HG02852 (cell line): ENCODE measurements at regions not wholly inside any gene's neighbourhood (a gene's known extent, or its start where the extent isn't known, plus 50 kb on each side); places are given as distances from the start of the nearest gene placed in this dataset.

ENCODE experiments used
- ATAC-seq: cut with Tn5 transposase; IDR thresholded peaks from one replicate; pipeline ENCODE4 v1.9.1; 2021; ENCODE audit warnings: mild to moderate bottlenecking, moderate library complexity; ENCODE audit not compliant: unreplicated experiment

DNA sequence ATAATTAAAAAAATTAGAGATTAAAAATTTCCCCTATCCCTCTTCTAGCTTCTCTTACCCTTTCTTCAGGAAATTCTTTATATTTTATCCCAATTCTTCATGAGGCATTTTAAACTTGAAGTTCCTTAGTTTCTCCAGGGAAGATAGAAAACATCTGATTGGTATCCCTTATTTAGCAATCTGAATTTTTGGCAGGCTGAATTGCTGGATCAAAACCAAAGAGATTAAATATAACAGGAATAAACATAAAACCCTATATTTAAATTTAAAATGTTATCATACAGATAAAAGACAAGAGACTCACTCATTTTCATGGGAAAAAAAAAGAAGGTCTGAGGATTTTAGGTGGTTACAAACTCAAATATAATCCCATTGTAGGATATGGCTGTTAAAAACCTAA lies 204.2 kb downstream of the CHRM3 start:
- no peak for ATAC-seq

DNA sequence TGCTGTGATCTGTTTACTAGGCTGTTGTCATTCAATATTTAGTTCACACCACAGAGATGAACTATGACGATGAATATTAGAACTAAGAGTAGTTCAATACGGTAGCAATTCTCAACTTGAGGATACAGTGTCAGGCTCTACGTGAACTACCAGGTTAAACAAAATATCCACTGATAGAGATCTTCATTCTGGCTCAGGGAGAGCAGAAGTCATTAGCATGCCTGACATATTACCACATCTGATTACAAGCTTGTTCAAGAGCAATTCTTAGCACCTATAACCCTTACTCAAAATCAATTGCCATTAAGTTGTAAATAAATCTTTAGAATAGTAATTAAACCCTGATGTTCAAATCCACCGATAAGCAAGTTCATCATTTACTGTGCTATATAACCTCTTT lies 207.2 kb downstream of the CHRM3 start:
- no peak for ATAC-seq

DNA sequence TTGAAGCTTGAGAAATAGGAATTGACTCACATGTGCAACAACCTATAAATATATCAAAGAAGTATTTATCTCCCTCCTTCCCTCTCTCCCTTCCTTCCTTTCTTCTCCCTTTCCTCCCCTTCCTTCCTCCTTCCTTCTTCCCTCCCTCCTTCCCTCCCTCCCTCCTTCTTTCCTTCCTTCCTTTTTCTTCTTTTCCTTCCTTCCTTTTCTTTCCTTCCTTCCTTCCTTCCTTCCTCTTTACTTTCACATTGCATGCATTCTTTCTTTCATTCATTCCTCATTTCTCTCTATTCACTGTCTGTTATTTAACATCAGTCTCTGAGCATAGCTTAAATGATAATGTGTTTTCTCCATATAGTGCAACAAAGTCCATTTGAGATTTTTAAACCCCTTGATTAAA lies 214.2 kb downstream of the CHRM3 start:
- no peak for ATAC-seq

DNA sequence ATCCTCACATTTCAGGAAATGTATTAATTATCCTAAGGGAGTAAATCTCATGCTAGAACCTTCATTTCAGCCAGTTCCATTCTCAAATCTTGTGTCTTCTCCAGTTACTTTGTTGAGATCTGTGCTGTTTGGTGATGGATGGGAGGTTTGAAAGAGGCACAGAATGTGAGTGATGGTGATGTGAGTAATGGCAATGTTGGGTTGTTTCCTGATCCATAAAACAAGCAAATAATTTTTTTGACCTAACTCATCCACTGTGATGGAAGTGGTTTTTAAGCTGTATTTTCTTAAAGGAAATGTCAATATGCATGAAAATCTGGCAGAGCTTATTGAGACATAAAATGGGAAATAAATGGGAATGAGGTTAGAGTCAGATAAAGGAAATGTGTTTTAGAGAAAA lies 214.7 kb downstream of the CHRM3 start:
- ATAC-seq, result no peak

DNA sequence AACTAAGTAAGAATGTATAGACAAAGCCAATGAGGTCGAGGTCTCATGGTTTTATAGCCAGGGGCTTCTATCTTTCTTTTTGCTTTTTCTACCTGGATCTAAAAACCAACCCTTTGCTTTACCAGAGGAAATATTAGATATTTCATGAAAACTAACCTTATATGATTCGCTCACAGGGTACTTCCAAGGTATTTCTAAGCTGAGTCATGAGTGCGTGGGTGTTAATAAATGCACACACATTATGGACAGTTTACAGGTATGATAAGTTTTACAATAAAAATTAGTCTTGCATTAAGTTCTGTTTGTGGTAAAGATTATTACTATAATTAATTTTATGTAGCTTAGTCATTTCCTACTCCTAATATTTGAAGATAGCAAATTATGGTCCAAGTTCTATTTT lies 217.2 kb downstream of the CHRM3 start:
- ATAC-seq, result no peak

DNA sequence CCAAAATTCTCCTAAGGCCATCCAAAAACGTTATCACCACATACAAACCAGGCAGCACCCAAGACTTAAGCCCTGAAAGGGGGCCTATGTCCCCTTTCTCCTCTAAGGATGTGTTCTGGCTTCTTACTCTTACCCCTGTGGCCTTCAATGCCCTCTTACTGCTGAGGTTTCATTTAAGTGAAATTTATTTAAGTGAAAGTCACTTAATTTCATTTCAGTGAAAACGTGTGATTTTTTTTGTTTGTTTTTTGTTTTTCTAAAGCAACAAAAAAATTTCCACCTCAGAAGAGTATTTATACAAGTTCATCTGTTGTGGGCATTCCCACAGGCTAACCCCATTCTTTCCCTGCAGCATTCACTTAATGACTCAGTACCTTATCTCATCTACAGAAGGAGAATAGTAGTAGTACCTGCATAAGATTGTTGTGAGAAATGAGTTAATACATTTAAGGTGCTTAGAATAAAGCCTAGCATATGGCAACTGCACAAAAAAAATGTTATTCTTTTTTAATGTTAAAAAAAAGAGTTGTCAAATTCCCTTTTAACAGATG lies 220.6 kb downstream of the CHRM3 start:
- no peak for ATAC-seq

DNA sequence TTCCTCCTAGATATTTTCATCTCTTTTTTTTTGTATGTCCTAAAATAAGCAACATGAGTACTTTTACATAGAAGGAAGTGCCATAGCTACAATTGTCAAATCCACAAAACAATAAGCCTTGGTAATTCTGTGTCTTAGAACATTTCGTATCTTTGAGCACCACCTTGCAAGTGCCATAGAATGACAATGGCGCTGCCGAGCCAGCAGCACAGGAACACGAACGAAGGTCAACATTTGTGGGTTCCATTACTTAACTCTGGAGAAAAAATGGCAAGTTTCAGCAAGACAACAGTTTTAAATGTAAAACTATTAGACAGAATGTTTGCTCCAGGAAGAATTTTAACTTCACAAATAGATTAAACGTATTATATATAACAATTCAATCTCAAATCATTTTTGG lies 222.1 kb downstream of the CHRM3 start:
- no peak for ATAC-seq

DNA sequence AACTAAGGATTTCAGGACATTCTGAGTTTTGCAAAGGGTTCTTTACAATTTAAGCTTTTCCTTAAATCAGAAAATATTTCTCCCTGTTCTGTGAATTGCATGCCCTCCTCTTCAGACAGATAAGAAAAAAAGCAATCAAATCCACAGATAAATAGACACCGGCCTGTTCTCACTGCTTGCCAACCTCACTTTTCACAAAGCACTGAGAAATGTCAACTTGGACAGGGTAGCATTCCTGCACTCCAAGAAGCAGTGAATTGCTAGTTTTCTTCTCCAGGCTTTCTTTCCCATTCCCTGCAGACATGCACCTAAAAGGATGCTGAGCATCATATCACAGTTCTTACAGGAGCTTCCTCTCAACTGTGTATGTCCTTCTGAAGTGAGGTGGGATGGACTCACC lies 226.0 kb downstream of the CHRM3 start:
- no peak for ATAC-seq

DNA sequence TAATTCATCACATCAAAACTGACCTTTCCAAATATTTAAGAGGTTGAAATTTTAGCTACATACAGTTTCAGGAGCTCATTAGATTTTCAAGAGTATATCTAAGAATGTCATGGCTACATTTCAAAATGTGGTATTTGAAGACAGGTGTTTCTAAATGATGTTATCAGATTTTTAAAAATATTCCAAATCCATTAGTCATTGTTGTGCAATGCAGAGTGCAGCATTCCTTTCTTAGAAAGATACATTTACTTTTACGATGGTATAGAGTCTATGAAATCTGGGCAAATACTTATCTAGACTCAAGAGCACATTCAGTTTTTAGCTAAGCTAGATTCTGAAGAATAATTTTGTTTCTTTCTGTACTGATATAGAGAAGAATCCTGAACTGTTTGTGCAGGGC lies 230.3 kb downstream of the CHRM3 start:
- ATAC-seq, result no peak

DNA sequence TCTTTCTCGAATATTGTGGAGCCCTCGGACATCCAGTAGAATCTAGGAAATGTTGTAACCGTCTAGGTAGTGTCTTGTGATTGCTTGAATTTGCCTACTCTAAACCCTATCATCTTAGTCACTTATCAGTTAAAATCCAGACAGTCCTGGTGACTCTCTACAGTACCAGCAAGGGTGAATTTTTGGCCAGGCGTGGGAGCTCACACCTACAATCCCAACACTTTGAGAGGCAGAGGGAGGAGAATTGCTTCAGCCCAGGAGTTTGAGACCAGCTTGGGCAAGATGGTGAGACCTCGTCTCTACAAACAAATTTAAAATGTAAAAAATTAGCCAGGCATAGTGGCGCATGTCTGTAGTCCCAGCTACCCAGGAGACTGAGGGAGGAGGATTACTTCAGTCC lies 230.9 kb downstream of the CHRM3 start:
- ATAC-seq, result no peak

DNA sequence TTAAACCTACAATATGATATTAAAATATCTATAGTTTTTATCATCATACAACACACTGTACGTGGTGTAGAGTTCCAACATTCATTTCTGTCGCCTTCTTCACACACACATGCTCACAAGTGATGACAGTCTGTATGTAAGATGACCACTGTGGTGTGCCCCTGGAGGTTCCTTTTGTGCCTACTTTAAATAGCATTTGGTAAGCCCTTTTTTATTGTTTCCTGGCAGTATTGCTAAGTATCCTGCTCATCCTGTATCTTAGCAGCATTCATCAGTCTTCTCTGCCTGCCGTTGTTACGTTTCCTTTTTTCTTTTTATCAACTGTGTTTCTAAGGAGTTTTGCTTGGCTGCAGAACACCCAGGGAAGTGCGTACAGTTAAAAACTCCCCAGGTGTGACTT lies 231.4 kb downstream of the CHRM3 start:
- ATAC-seq, result no peak

DNA sequence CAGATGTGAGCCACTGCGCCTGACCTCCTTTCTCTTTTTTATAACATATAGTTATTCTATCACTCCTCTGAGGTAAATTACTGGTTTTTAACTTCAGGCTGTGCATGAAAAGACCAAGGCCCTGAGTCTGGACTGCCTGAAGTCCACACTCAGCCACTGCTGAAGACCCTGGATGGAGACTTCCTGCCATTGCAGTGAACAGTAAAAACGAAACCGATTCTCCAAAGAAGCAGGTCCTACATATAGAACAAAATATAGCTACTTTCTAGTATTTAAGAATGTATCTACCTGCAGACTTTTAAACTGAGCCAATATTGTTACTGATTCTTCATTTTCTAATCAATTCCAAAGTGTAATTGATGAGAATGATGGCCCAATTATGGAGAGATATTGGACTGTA lies 232.8 kb downstream of the CHRM3 start:
- ATAC-seq, result no peak

DNA sequence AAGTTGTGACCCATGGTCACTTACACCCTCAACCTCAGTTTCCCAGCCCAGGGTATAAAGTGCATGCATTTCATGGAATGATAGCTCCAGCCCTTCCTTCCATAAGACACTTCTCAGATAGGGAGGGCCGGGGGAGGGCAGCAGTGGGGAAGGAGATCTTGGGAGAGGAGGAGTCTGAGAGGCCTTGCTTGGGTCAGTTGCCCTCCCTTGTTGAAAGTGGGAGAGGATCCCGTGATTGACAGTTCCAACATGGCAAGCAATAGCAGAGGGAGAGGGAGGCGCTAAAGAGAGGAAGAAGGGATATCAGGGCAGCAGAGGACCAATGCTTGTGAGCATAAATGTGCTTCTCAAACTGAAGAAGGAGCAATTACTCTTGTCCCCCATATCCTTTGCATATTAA lies 244.4 kb downstream of the CHRM3 start:
- ATAC-seq, result no peak

DNA sequence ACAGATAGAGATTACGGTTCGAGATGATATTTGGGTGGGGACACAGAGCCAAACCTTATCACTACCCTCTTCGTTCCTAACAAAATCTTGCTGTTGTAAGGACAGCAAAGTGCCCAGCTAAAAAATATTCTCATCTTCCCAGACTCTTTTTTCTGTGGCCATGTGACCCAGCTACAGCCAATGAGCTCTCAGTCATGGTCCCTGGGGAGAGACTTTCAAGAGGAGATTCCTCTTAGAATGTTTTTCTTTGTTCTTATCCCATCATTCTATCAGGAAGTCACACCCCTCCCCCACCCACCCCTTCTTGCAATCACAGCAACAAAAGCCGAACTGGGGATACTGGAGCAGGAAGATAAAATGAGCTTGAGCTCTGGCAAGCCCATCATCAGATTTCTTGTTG lies 247.1 kb downstream of the CHRM3 start:
- no peak for ATAC-seq

DNA sequence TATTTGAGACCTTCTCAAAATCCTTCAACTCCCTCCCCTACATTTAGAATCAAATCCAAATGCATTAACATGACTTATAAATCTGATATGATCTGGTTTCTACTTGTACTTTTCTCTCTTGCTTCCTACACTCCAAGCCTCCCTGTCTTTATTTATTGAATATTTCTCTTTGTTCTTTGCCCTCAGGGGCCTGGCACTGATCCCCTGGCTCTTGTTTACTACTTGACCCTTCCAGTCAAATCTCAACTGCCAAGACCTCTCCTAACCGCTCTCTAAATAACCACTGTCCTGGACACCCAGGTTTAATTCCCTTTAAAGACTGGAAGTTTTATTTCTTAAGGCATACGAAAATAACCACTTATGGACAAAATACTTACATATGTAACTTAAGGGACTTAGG lies 248.9 kb downstream of the CHRM3 start:
- ATAC-seq, result no peak

DNA sequence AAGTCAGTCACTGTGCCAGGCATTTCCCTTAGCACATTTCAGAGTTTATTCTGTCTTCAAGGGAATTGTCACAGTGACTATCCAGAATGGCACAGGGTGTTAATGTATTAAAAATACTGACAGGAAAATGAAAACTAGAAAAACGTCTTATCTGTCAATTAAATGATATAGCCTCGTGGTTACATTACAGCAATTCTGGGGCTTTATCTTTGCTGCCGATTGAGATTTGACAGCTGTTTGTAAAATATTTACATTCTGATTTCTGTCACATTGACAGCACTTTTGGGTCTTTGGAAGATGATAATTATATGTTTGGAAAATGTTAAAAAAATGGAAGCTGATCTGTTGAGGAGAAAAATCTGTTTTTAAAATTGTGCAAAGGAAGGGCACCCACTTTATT lies 250.0 kb downstream of the CHRM3 start:
- ATAC-seq, result no peak

DNA sequence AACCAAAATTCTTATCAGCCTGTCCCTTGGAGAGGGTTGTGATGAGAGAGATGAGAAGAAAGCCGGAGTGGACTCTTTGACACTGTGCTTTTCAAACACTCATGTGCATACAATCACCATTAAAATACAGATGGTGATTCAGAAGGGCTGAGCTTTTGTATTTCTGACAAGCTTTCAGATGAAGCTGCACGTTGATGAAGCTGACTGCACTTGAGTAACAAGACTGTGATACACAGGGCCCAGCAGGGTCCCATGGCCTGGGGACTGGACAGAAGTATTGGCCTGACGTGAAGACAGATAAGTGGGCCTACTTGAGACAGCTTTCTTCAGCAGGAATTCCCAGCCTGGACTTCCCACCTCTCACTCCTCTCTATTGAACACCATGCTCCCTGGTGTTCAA lies 258.2 kb downstream of the CHRM3 start:
- ATAC-seq, result no peak

DNA sequence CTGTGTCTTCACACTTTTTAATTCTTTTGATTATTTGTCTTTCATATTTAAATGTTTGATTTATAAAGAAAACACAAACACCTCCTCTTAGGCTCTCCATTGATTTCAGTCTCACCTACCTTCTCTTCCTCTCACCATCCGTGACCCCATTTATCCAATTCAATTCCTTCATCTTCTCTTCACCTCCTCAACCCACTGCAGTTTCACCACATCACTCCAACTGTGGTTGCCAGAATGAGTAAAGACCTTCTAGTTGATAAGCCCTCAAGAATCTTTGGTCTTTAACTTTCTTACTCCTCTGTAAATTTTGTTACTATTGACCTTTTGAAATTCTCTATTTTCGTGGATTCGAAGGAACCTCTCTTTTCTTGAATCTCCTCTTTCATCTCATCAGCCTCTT lies 260.7 kb downstream of the CHRM3 start:
- ATAC-seq, result no peak

DNA sequence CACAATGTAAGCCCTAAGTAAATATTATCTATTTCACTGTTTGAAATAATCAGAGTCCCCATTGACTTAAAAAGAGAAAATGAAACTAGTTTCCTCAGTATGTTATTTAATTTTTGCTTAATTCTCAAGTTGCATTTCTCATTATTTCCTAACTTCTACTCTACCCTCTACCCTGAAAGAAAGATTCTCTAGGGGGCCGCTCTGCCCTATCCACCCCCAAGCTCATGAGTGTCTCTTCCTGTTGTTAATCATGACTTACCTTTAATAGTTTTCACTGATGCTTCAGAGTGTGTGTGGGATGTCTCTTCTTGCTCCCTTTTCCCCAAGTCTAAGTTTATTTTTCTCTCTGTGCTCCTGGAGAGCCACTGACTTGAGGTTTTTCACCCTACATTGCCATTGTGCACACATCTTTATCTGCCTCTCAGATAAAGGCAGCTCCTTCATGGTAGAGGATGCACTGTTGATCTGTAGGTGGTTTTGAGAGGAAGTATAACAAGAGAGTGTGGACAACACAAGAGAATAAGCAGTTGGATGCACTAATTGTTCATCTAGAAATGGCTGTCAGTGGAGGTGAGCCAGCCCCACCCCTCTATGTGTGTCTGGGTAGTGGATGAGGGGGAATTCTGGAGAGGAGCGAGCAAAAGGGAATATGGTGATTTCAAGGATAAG lies 261.7 kb downstream of the CHRM3 start:
- no peak for ATAC-seq

DNA sequence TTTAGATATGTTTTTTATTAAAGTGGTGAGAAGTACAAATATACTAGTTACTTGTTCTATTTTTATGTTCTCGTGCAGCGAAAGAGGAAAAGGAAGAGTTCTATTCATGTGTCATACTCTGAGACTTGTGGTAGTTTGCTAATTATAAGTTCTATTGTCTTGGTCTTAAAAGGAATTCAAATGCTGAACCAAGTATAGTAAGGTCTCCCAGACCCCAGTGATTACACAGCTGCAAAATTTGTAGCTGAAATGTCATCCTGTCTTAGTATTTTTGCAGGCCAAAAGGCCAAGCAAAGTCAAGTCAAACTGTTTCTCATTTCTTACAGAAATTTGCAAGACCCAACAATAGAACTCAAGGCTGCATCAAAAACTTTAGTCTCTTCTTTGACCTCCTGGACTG lies 268.7 kb downstream of the CHRM3 start:
- no peak for ATAC-seq

DNA sequence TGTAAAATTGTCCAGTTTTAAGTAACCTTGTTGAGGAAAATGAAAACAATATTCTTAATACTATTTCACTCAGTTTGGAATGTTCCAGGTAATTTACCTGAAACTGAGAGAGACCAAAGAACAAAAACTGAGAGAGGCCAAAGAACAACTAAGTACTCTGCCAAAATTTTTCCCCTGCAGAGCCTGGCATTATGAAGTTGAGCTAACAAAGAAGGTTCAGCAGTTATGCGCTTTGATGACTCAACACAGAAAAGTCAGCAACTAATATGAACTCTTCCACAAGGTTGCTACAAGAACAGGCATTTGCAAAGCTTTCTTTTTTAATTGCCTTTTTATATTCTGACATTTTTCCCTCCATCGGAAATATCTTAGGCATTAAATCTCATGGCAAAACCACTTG lies 270.9 kb downstream of the CHRM3 start:
- ATAC-seq, result no peak

DNA sequence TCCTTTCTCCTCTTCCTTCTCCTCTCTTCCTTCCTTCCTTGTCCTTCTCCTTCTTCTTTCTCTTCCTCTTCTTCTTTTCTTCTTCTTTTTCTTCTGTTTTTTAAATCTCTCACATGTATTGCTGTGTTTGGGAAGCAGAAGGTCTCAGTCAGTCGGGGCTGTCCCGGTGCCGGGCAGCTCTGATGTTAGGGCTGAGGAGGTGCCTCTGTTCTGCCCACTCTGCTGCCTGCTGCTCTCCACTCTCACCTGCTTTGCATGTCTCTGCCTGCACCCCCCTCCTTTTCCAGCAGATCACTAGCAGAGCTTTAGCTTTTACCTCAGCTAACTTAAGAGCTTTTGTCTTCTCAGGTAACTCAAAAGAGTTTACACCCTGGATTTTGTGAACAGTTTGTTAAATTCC lies 276.6 kb downstream of the CHRM3 start:
- no peak for ATAC-seq

DNA sequence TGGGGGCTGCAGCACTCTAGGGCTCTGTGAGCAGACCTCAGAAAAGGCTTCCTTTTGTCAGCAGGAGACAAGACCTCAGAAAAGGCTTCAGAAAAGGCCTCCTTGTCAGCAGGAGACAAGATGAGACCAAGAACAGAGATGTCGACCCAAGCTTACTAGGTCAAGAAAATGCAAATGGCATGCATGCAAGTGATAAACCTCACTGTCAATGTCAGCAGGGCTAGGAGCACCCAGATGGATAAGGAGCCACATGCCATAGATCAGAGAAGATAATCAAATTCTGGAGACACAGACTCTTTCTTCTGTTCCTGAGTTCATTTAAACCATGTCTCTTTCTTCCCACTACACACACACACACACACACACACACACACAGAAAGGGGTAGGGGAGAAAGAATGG lies 285.9 kb downstream of the CHRM3 start:
- ATAC-seq, result no peak
